Esophagus squamous epithelium (tissue), 4 donors: ENCODE measurements at regions not wholly inside any gene's neighbourhood (a gene's known extent, or its start where the extent isn't known, plus 50 kb on each side); places are given as distances from the start of the nearest gene placed in this dataset.

Experiments used
- POLR2A ChIP-seq, 4 donors: fragments of 450-650 bp; IDR thresholded peaks; one replicate each; pipeline ENCODE4 v1.6.1; 2017; ENCODE audit warnings: antibody characterized with exemption in 4 of 4, mild to moderate bottlenecking in 4 of 4, moderate library complexity in 3 of 4
- TF ChIP-seq, protein P1 (sequence below), 6 experiments: fragments of 450-650 bp in 4 of 6; fragments of 200-600 bp in 2 of 6; sonication (generic) in 2 of 6; IDR thresholded peaks; one replicate each; pipeline ENCODE4 v1.5.1; 2016 to 2019; ENCODE audit warnings: antibody characterized with exemption in 6 of 6, mild to moderate bottlenecking in 4 of 6, moderate library complexity in 4 of 6

DNA sequence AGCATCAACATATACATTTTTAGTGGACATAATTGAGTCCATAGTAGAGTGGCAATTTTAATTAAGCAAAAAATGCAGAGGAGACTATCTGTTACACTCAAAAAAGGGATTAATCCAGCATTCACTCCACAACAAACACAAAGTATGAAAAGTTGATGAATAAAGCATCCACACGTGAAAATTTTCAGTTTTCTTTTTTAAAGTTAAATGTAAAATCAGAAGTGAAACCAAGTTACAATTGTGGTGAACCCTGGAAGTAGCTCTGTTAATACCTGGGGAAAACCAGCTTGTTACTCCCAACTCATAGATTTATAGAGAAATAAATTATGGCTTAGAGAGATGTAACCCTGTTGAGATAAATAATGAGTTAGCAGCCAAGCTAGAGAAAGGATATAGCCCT lies 807.8 kb downstream of the TRIB2 start:
- no peak for TF ChIP-seq POLR2A (IDR thresholded peaks at IDR 0.05)
- TF ChIP-seq, protein P1, sequence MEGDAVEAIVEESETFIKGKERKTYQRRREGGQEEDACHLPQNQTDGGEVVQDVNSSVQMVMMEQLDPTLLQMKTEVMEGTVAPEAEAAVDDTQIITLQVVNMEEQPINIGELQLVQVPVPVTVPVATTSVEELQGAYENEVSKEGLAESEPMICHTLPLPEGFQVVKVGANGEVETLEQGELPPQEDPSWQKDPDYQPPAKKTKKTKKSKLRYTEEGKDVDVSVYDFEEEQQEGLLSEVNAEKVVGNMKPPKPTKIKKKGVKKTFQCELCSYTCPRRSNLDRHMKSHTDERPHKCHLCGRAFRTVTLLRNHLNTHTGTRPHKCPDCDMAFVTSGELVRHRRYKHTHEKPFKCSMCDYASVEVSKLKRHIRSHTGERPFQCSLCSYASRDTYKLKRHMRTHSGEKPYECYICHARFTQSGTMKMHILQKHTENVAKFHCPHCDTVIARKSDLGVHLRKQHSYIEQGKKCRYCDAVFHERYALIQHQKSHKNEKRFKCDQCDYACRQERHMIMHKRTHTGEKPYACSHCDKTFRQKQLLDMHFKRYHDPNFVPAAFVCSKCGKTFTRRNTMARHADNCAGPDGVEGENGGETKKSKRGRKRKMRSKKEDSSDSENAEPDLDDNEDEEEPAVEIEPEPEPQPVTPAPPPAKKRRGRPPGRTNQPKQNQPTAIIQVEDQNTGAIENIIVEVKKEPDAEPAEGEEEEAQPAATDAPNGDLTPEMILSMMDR (IDR thresholded peaks at IDR 0.05) = no peak
